CD14-positive monocyte (primary cell): ENCODE measurements at regions not wholly inside any gene's neighbourhood (a gene's known extent, or its start where the extent isn't known, plus 50 kb on each side); places are given as distances from the start of the nearest gene placed in this dataset.

Experiments used
- DNase-seq, 3 donors: peaks; one replicate each; pipeline ENCODE4 v3.0.0-alpha.2; 2011 to 2022
- H2AFZ ChIP-seq: 2 replicates; pipeline ENCODE4 v1.6.0; 2012; ENCODE audit warnings: mild to moderate bottlenecking, low read depth, low read length, inconsistent platforms; ENCODE audit not compliant: insufficient read depth, poor library complexity, severe bottlenecking
- H3K27ac ChIP-seq, 2 donors: 1 replicate in 1 of 2; 2 replicates in 1 of 2; pipeline ENCODE4 v1.5.1; 2012 to 2013; ENCODE audit warnings: low read length in 2 of 2, control low read depth in 1 of 2, inconsistent platforms in 1 of 2, low read depth in 1 of 2, mild to moderate bottlenecking in 1 of 2
- H3K27me3 ChIP-seq, 2 donors: one replicate each; pipeline versions ENCODE4 v1.6.0 to v1.6.1; 2011 to 2013; ENCODE audit warnings: low read length in 2 of 2; ENCODE audit not compliant: control insufficient read depth in 2 of 2, insufficient read depth in 2 of 2
- H3K36me3 ChIP-seq, 2 donors: replicated peaks in 1 of 2; 1 replicate in 1 of 2; 2 replicates in 1 of 2; pipeline versions ENCODE4 v1.5.1 to v1.6.1; 2012 to 2013; ENCODE audit warnings: low read length in 2 of 2, control low read depth in 1 of 2, inconsistent platforms in 1 of 2, mild to moderate bottlenecking in 1 of 2; ENCODE audit not compliant: insufficient read depth in 2 of 2, control insufficient read depth in 1 of 2
- H3K4me1 ChIP-seq, 2 donors: 1 replicate in 1 of 2; 2 replicates in 1 of 2; pipeline versions ENCODE4 v1.5.1 to v1.6.1; 2012 to 2013; ENCODE audit warnings: low read length in 2 of 2, control low read depth in 1 of 2, inconsistent platforms in 1 of 2, mild to moderate bottlenecking in 1 of 2, moderate library complexity in 1 of 2; ENCODE audit not compliant: insufficient read depth in 2 of 2, control insufficient read depth in 1 of 2
- H3K4me2 ChIP-seq: replicated peaks from 2 replicates; pipeline ENCODE3; 2012; ENCODE audit warnings: low read length, moderate library complexity, mild to moderate bottlenecking; ENCODE audit not compliant: poor library complexity, severe bottlenecking; ENCODE audit errors: extremely low read depth
- H3K4me3 ChIP-seq, 3 experiments: fragments of 200-600 bp in 1 of 3; sonication (generic) in 1 of 3; replicated peaks in 1 of 3; 1 replicate in 2 of 3; 2 replicates in 1 of 3; pipeline ENCODE4 v1.5.1; 2011 to 2013; ENCODE audit warnings: low read length in 3 of 3, mild to moderate bottlenecking in 3 of 3, control low read depth in 2 of 3, low read depth in 2 of 3, inconsistent platforms in 1 of 3, moderate library complexity in 1 of 3
- H3K79me2 ChIP-seq: 2 replicates; pipeline ENCODE4 v1.6.0; 2012; ENCODE audit warnings: mild to moderate bottlenecking, control low read depth, inconsistent platforms, low read length, moderate library complexity; ENCODE audit not compliant: insufficient read depth
- H3K9ac ChIP-seq: 2 replicates; pipeline ENCODE4 v1.6.0; 2017; ENCODE audit warnings: low read length, mild to moderate bottlenecking; ENCODE audit not compliant: insufficient read depth, poor library complexity, severe bottlenecking
- H3K9me3 ChIP-seq, 2 donors: replicated peaks in 1 of 2; 1 replicate in 1 of 2; 2 replicates in 1 of 2; pipeline versions ENCODE4 v1.5.1 to v1.6.1; 2012 to 2013; ENCODE audit warnings: low read length in 2 of 2, control low read depth in 1 of 2; ENCODE audit not compliant: control insufficient read depth in 1 of 2, insufficient read depth in 1 of 2
- H4K20me1 ChIP-seq: 2 replicates; pipeline ENCODE4 v1.6.0; 2012; ENCODE audit warnings: mild to moderate bottlenecking, low read length, control low read depth, moderate library complexity; ENCODE audit not compliant: insufficient read depth
- H3K27ac Mint-ChIP-seq, 7 donors: one replicate each; pipeline ENCODE4 v1.8.0; 2020; ENCODE audit warnings: mild to moderate bottlenecking in 7 of 7, mixed read lengths in 7 of 7, moderate library complexity in 6 of 7, inconsistent platforms in 2 of 7
- H3K27me3 Mint-ChIP-seq, 3 donors: one replicate each; pipeline ENCODE4 v1.8.0; 2021 to 2022; ENCODE audit warnings: low read depth in 3 of 3, mild to moderate bottlenecking in 3 of 3, mixed read lengths in 3 of 3, moderate library complexity in 3 of 3, inconsistent platforms in 1 of 3
- H3K36me3 Mint-ChIP-seq, 2 donors: one replicate each; pipeline ENCODE4 v1.8.0; 2020; ENCODE audit warnings: mixed read lengths in 2 of 2, inconsistent platforms in 1 of 2, mild to moderate bottlenecking in 1 of 2
- H3K4me1 Mint-ChIP-seq: one replicate; pipeline ENCODE4 v1.8.0; 2020; ENCODE audit warnings: mild to moderate bottlenecking, mixed read lengths
- H3K4me3 Mint-ChIP-seq, 2 donors: one replicate each; pipeline ENCODE4 v1.8.0; 2020; ENCODE audit warnings: mild to moderate bottlenecking in 2 of 2, mixed read lengths in 2 of 2, moderate library complexity in 1 of 2
- H3K9me3 Mint-ChIP-seq, 7 donors: one replicate each; pipeline ENCODE4 v1.8.0; 2020 to 2022; ENCODE audit warnings: mixed read lengths in 7 of 7, mild to moderate bottlenecking in 6 of 7, moderate library complexity in 6 of 7, inconsistent platforms in 2 of 7
- CTCF ChIP-seq: fragments of 200-600 bp; IDR thresholded peaks from one replicate; pipeline ENCODE4 v1.8.0; 2022; ENCODE audit warnings: antibody characterized with exemption, mild to moderate bottlenecking
- WGBS: methylation state at CpG from one replicate; pipeline ENCODE4 v1.1.5; 2013; ENCODE audit warnings: missing lambda C conversion rate; ENCODE audit not compliant: insufficient coverage; 5-methylcytosine and 5-hydroxymethylcytosine counted together
- intact Hi-C, 2 donors: fragments of 100-400 bp; cut with micrococcal nuclease; formaldehyde crosslinking; loops; one replicate each; pipeline versions ENCODE4 v1.15.0 to v1.15.1; 2023

GRCh38 chr13:90585392-90585791 is 762.1 kb upstream of the MIR17HG start:
- Histone ChIP-seq H3K79me2 (no peaks in the 10 kb centered on the region), H3K36me3 (no peaks in the 10 kb centered on the region), H4K20me1 (no peaks in the 10 kb centered on the region), H3K27ac (no peak overlapping the region), H3K9ac (no peak overlapping the region), H3K9me3 (no peaks in the 10 kb centered on the region), H3K4me1 (no peaks in the 10 kb centered on the region), H2AFZ (no peak overlapping the region), H3K27me3 (no peaks in the 10 kb centered on the region), H3K4me2 (no peak overlapping the region), H3K4me3 (no peak overlapping the region)
- TF ChIP-seq CTCF, result no peak
- H3K9me3 Mint-ChIP-seq, result peaks cover 0 to 11% (median 2%) of the 10 kb centered on the region in 7 donors
- DNase-seq, result no peak
- H3K27ac Mint-ChIP-seq, result no peak overlapping the region
- no CpG with 5 or more reads among the region's 1 CpG for WGBS
- intact Hi-C loops, result no loop called here
- H3K4me3 Mint-ChIP-seq, result no peak overlapping the region
- H3K4me1 Mint-ChIP-seq, result no peaks in the 10 kb centered on the region
- no peaks in the 10 kb centered on the region for H3K27me3 Mint-ChIP-seq
- no peaks in the 10 kb centered on the region for H3K36me3 Mint-ChIP-seq

GRCh38 chr13:90591260-90591926 is 756.1 kb upstream of the MIR17HG start:
- H3K9ac ChIP-seq, result no peak overlapping the region

More at GRCh38 chr13:90591260-90591926, 756.1 kb upstream of the MIR17HG start:
- H3K36me3 Mint-ChIP-seq, result no peaks in the 10 kb centered on the region
- Histone ChIP-seq H3K79me2 (no peaks in the 10 kb centered on the region), H3K36me3 (no peaks in the 10 kb centered on the region), H3K4me3 (no peak overlapping the region), H4K20me1 (no peaks in the 10 kb centered on the region), H3K4me2 (no peak overlapping the region), H3K4me1 (no peaks in the 10 kb centered on the region), H3K27me3 (no peaks in the 10 kb centered on the region), H3K9me3 (no peaks in the 10 kb centered on the region), H2AFZ (no peak overlapping the region), H3K27ac (no peak overlapping the region)
- intact Hi-C loops, result no loop called here
- DNase-seq, result no peak
- no peaks in the 10 kb centered on the region for H3K4me1 Mint-ChIP-seq
- H3K4me3 Mint-ChIP-seq, result no peak overlapping the region
- no CpG with 5 or more reads among the region's 1 CpG for WGBS
- TF ChIP-seq CTCF, result no peak
- H3K9me3 Mint-ChIP-seq, result peaks cover 0 to 7% (median 2%) of the 10 kb centered on the region in 7 donors
- no peak overlapping the region for H3K27ac Mint-ChIP-seq
- no peaks in the 10 kb centered on the region for H3K27me3 Mint-ChIP-seq
